Tibial artery (tissue), 4 donors: ENCODE measurements at regions not wholly inside any gene's neighbourhood (a gene's known extent, or its start where the extent isn't known, plus 50 kb on each side); places are given as distances from the start of the nearest gene placed in this dataset.
"Not testable (repeated sequence)": the region's sequence is repeated elsewhere in the genome, so short reads cannot be mapped to it uniquely, and the experiment has no call there.

ENCODE experiments used
- DNase-seq, 2 donors: peaks; one replicate each; pipeline ENCODE4 v3.0.0-alpha.2; 2019
- H3K27ac ChIP-seq, 2 donors: fragments of 200-600 bp; sonication (generic) in 1 of 2; 1 replicate in 1 of 2; 2 replicates in 1 of 2; pipeline ENCODE4 v1.5.1; 2018 to 2019; ENCODE audit warnings: mild to moderate bottlenecking in 1 of 2
- H3K27me3 ChIP-seq, 2 donors: fragments of 200-600 bp; sonication (generic) in 1 of 2; one replicate each; pipeline versions ENCODE4 v1.5.1 to v1.6.0; 2016 to 2019
- H3K36me3 ChIP-seq, 3 donors: fragments of 200-600 bp; sonication (generic) in 2 of 3; one replicate each; pipeline ENCODE4 v1.5.1; 2016 to 2019; ENCODE audit warnings: mild to moderate bottlenecking in 2 of 3
- H3K4me1 ChIP-seq, 4 donors: fragments of 200-600 bp; sonication (generic) in 2 of 4; 1 replicate in 3 of 4; 2 replicates in 1 of 4; pipeline ENCODE4 v1.5.1; 2016 to 2019
- H3K4me3 ChIP-seq, 2 donors: fragments of 200-600 bp; sonication (generic) in 1 of 2; 1 replicate in 1 of 2; 2 replicates in 1 of 2; pipeline ENCODE4 v1.5.1; 2018 to 2019; ENCODE audit warnings: mild to moderate bottlenecking in 2 of 2
- H3K9me3 ChIP-seq, 3 donors: fragments of 200-600 bp; sonication (generic) in 1 of 3; one replicate each; pipeline ENCODE4 v1.5.1; 2016 to 2019
- CTCF ChIP-seq, 2 experiments: fragments of 200-600 bp in 1 of 2; fragments of 450-650 bp in 1 of 2; IDR thresholded peaks; one replicate each; pipeline ENCODE4 v1.5.1; 2017 to 2019; ENCODE audit warnings: antibody characterized with exemption in 2 of 2, mild to moderate bottlenecking in 1 of 2, moderate library complexity in 1 of 2
- intact Hi-C: fragments of 100-400 bp; cut with DNase I; formaldehyde crosslinking; loops from one replicate; pipeline ENCODE4 v1.15.0; 2023; ENCODE audit warnings: low total_unique reads

GRCh38 chr17:64723781-64724180 is 61.7 kb upstream of the SMURF2 start:
- Histone ChIP-seq H3K36me3 (no peaks in the 10 kb centered on the region), H3K4me3 (no peak overlapping the region), H3K27me3 (no peaks in the 10 kb centered on the region), H3K27ac (peak overlapping the region; percentile 22 to 32), H3K9me3 (no peaks in the 10 kb centered on the region), H3K4me1 (peaks cover 0 to 10% (median 0%) of the 10 kb centered on the region in 4 donors)
- TF ChIP-seq CTCF (IDR thresholded peaks at IDR 0.05) = no peak
- peak in 1 of 2 donors; percentile 15 for DNase-seq
- intact Hi-C loops = no loop called here

GRCh38 chr17:64721556-64721955 is 59.4 kb upstream of the SMURF2 start:
- H3K27ac ChIP-seq, intact Hi-C loops, DNase-seq, H3K4me1 ChIP-seq, H3K9me3 ChIP-seq, H3K4me3 ChIP-seq, H3K36me3 ChIP-seq, H3K27me3 ChIP-seq: not testable (repeated sequence)

GRCh38 chr17:64720253-64720652 is 58.1 kb upstream of the SMURF2 start:
- intact Hi-C loops, H3K27me3 ChIP-seq, H3K4me3 ChIP-seq, H3K27ac ChIP-seq, DNase-seq, H3K9me3 ChIP-seq, H3K36me3 ChIP-seq, H3K4me1 ChIP-seq: not testable (repeated sequence)

GRCh38 chr17:64719517-64719916 is 57.4 kb upstream of the SMURF2 start:
- H3K9me3 ChIP-seq, DNase-seq, H3K4me3 ChIP-seq, H3K36me3 ChIP-seq, H3K27me3 ChIP-seq, H3K4me1 ChIP-seq, intact Hi-C loops, H3K27ac ChIP-seq: not testable (repeated sequence)

GRCh38 chr17:64718816-64719215 is 56.7 kb upstream of the SMURF2 start:
- H3K27me3 ChIP-seq, H3K9me3 ChIP-seq, H3K4me1 ChIP-seq, intact Hi-C loops, DNase-seq, H3K27ac ChIP-seq, H3K4me3 ChIP-seq, H3K36me3 ChIP-seq: not testable (repeated sequence)

- no peak for DNase-seq
- H3K9me3 ChIP-seq = no peaks in the 10 kb centered on the region
- no peaks in the 10 kb centered on the region for H3K36me3 ChIP-seq
- no peaks in the 10 kb centered on the region for H3K4me1 ChIP-seq
- H3K27me3 ChIP-seq = no peaks in the 10 kb centered on the region
- H3K27ac ChIP-seq = no peak overlapping the region
- no peak overlapping the region for H3K4me3 ChIP-seq
- intact Hi-C loops = no loop called here
- TF ChIP-seq CTCF (IDR thresholded peaks at IDR 0.05) = no peak
Measured at GRCh38 chr17:64718058-64718457, 56.0 kb upstream of the SMURF2 start.

GRCh38 chr17:64716496-64716895 is 54.4 kb upstream of the SMURF2 start:
- not testable (repeated sequence) for H3K4me3 ChIP-seq

GRCh38 chr17:64713786-64714185 is 51.7 kb upstream of the SMURF2 start:
- intact Hi-C loops, H3K36me3 ChIP-seq, H3K27me3 ChIP-seq, DNase-seq, H3K27ac ChIP-seq, H3K4me1 ChIP-seq, H3K4me3 ChIP-seq, H3K9me3 ChIP-seq: not testable (repeated sequence)

More at GRCh38 chr17:64716496-64716895, 54.4 kb upstream of the SMURF2 start:
- intact Hi-C loops, H3K4me1 ChIP-seq, H3K36me3 ChIP-seq, H3K27me3 ChIP-seq, H3K9me3 ChIP-seq, H3K27ac ChIP-seq, DNase-seq: not testable (repeated sequence)

GRCh38 chr17:64712557-64713351 is 50.6 kb upstream of the SMURF2 start:
- H3K27me3 ChIP-seq, H3K36me3 ChIP-seq, H3K4me1 ChIP-seq, H3K4me3 ChIP-seq, H3K27ac ChIP-seq, H3K9me3 ChIP-seq, DNase-seq, intact Hi-C loops: not testable (repeated sequence)
